ENCODE measurements at regions not wholly inside any gene's neighbourhood (a gene's known extent, or its start where the extent isn't known, plus 50 kb on each side); places are given as distances from the start of the nearest gene placed in this dataset.

DNA sequence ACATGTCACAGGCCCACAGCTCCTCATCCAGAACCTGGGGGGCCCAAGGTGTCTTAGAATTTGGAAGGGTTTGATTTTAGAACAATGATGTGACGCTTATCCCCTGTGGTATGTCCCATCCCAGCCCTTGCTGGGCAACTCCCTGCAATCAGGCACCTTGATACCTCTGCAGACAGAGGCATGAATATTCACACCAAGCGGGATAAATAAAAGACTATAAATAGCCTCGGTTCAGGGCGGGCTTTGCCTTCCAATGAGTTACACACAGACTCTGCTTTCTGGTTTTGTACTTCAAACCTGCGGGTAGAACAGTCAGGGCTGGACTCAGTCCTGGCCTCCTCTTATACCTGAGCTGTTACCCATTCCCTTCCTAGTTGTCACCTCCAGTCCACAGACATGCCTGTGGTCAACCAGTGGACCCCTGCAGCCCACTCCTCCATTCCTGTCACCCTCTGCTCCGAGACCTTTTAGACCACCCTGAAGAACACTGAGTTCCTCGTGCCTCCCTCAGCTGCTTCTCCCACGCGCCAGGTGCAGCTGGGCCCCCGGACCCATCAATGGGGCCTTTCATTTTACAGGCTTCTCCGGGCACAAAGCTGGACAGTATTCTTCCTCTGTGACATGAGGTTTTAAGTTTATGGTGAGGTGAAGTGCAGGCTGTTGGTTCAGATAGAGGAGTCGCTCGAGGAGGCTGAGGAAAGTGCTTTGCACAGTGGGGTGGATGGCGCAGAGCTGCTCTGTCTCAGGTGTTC lies 120.1 kb upstream of the TNR start:
- intact Hi-C loops (cut with micrococcal nuclease): no loop called here
- H3K36me3 Mint-ChIP-seq: no peaks in the 10 kb centered on the region
- no peak overlapping the region for H3K4me3 Mint-ChIP-seq
- no peak for DNase-seq
- H3K27ac Mint-ChIP-seq: no peak overlapping the region
- ChIA-PET CTCF (no interaction called here), POLR2A (no interaction called here)
- H3K27me3 Mint-ChIP-seq: peaks cover 7% of the 10 kb centered on the region
- no peaks in the 10 kb centered on the region for H3K9me3 Mint-ChIP-seq
- no peaks in the 10 kb centered on the region for H3K4me1 Mint-ChIP-seq (ENCODE audit: low read depth)

DNA sequence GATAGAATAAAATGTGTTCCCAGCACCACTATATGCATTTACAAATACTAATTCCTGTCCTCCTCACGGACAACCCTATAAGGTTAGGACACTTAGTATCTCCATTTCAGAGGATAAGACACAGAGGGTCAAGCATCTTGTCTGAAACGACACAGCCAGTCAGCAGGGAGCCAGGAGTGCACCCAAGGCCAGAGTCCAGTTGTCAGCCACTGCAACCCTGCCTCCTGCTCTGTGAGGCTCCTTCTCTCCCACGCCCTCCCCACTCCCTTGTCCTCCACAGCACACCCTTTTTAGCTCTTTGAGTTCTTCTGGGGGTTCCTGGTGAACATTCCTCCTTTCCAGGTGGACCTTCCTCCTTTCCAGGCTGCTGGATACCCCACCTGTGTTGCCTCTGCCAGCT lies 119.0 kb upstream of the TNR start:
- no peaks in the 10 kb centered on the region for H3K36me3 Mint-ChIP-seq
- peaks cover 7% of the 10 kb centered on the region for H3K27me3 Mint-ChIP-seq
- no peaks in the 10 kb centered on the region for H3K9me3 Mint-ChIP-seq
- H3K4me3 Mint-ChIP-seq: no peak overlapping the region
- CTCF ChIA-PET: no interaction called here
- H3K4me1 Mint-ChIP-seq (ENCODE audit: low read depth): no peaks in the 10 kb centered on the region
- H3K27ac Mint-ChIP-seq: no peak overlapping the region
- no peak for DNase-seq
- POLR2A ChIA-PET: no interaction called here
- intact Hi-C loops (cut with micrococcal nuclease): no loop called here

DNA sequence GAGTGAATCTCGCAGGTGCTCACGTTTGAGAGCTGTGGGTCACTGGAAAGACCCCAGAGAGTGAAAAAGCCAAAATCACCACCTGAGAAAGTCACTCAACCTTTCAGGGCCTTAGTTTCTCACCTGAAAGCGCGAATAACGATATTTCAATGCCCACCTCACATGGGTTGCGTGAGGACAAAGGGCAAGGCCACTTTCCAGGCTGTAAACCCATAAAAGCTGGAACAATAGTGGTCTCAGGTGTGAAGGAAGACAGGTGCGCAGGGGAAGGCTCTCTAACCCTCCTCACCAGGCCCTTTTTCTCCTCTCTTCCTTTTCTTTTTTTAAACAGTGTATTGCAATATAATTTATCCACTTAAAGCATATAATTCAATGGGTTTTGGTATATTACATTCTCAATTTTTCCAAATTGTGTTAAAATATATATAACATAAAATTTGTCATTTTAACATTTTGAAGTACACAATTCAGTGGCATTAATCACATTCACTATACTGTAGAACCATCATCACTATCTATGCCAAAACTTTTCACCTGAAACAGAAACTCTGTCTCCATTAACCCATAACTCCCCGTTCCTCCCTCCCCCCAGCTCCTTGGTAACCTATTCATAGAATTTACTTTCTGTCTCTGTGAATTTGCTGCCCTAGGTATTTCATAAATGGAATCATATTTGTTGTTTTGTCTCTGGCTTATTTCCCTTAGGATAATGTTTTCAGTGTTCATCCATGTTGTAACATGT lies 118.4 kb upstream of the TNR start:
- CTCF ChIA-PET: no interaction called here

DNA sequence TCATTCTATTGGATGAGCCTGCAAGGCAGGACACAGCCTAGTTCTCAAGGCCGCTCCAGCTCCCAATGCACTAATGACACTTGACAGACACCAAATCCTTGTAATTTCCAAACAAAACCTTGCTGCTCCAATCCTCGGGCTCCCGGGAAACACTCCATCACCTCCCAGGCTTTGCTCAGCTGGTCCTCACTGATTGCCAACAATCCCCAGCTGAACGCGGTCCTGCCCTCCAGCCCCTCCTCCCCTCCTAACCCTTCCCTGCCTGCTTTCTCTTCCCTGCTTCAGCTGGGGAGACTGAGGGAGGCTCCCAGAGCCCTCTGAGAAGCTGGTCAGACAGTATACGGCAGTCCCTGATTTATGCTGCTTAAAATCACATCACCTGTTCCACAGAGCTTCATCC lies 114.4 kb upstream of the TNR start:
- H3K4me3 Mint-ChIP-seq: no peak overlapping the region
- H3K27me3 Mint-ChIP-seq: peaks cover 5% of the 10 kb centered on the region
- H3K27ac Mint-ChIP-seq: no peak overlapping the region
- POLR2A ChIA-PET: no interaction called here
- intact Hi-C loops (cut with micrococcal nuclease): no loop called here
- DNase-seq: no peak
- CTCF ChIA-PET: no interaction called here
- H3K36me3 Mint-ChIP-seq: no peaks in the 10 kb centered on the region
- H3K9me3 Mint-ChIP-seq: no peaks in the 10 kb centered on the region
- H3K4me1 Mint-ChIP-seq (ENCODE audit: low read depth): no peaks in the 10 kb centered on the region

More for the DNA sequence above, 118.4 kb upstream of the TNR start:
- Mint-ChIP-seq H3K36me3 (no peaks in the 10 kb centered on the region), H3K4me1 (ENCODE audit: low read depth) (no peaks in the 10 kb centered on the region), H3K27ac (no peak overlapping the region), H3K9me3 (no peaks in the 10 kb centered on the region), H3K4me3 (no peak overlapping the region), H3K27me3 (peaks cover 7% of the 10 kb centered on the region)
- no peak for DNase-seq
- intact Hi-C loops (cut with micrococcal nuclease): no loop called here
- POLR2A ChIA-PET: no interaction called here

DNA sequence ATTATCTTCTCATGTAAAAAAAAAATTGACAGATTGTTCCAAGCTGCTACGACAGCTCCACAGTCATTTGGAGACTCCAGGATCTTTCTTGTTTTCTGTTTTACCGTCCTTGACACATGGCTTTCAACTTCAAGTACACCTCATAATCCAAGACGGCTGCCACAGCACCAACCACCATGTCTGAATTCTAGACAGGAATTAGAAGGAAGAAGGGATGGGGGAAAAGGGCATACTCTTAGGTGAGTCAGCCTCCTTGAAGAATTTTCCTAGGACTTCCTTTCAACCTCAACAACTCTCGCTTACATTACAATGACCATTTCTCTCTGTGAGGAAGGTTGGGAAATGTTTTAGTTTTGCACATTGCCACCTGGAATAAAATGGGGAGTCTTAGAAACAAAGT lies 110.3 kb upstream of the TNR start:
- no peaks in the 10 kb centered on the region for H3K4me1 Mint-ChIP-seq (ENCODE audit: low read depth)
- CTCF ChIA-PET: no interaction called here
- H3K4me3 Mint-ChIP-seq: no peak overlapping the region
- peaks cover 8% of the 10 kb centered on the region for H3K27me3 Mint-ChIP-seq
- POLR2A ChIA-PET: no interaction called here
- H3K27ac Mint-ChIP-seq: no peak overlapping the region
- H3K9me3 Mint-ChIP-seq: no peaks in the 10 kb centered on the region
- intact Hi-C loops (cut with micrococcal nuclease): no loop called here
- no peak for DNase-seq
- H3K36me3 Mint-ChIP-seq: no peaks in the 10 kb centered on the region

DNA sequence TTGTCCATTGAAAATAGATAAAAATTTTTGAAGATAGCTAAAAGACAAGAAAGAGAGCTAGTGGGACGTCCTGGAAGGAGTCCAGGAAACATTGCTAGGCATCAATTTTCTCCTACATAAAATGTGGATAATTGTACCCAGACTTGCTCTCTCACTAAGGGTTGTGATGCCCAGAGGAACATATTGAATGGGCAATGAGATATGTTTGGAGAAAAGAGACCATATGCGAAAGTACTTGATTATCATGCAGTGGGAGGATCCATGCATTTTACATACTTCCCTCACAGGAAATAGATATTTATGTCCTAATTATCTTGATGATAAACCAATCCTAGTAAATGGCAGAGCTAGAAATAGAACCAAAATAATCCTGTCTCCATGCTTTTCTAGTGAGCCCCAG lies 108.4 kb upstream of the TNR start:
- intact Hi-C loops (cut with micrococcal nuclease): no loop called here
- H3K4me3 Mint-ChIP-seq: no peak overlapping the region
- H3K4me1 Mint-ChIP-seq (ENCODE audit: low read depth): no peaks in the 10 kb centered on the region
- peaks cover 9% of the 10 kb centered on the region for H3K27me3 Mint-ChIP-seq
- H3K9me3 Mint-ChIP-seq: no peaks in the 10 kb centered on the region
- H3K27ac Mint-ChIP-seq: no peak overlapping the region
- DNase-seq: no peak
- H3K36me3 Mint-ChIP-seq: no peaks in the 10 kb centered on the region
- ChIA-PET POLR2A (no interaction called here), CTCF (no interaction called here)

DNA sequence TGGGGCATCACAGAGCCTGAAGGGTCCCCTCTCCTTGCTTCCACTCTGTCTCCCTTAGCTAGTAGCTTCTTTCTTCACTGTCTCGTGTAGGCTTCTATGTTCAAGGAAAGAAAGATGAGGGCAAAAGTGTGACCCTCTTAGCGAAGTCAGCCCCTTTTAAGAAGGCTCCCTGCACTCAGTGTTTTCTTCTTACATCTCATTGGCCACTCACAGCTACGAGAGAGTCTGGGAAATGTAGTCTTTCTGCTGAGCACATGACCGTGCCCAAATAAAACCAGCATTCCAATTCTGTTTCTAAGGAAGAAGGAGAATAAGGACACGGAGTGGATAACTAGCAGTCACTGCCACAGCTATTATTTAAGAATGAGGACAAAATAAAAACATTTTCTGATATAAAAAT lies 104.9 kb upstream of the TNR start:
- no peak for DNase-seq
- POLR2A ChIA-PET: no interaction called here
- Mint-ChIP-seq H3K36me3 (no peaks in the 10 kb centered on the region), H3K4me1 (ENCODE audit: low read depth) (no peaks in the 10 kb centered on the region), H3K4me3 (no peak overlapping the region), H3K27ac (no peak overlapping the region), H3K9me3 (no peaks in the 10 kb centered on the region), H3K27me3 (peaks cover 6% of the 10 kb centered on the region)
- CTCF ChIA-PET: no interaction called here
- intact Hi-C loops (cut with micrococcal nuclease): no loop called here

DNA sequence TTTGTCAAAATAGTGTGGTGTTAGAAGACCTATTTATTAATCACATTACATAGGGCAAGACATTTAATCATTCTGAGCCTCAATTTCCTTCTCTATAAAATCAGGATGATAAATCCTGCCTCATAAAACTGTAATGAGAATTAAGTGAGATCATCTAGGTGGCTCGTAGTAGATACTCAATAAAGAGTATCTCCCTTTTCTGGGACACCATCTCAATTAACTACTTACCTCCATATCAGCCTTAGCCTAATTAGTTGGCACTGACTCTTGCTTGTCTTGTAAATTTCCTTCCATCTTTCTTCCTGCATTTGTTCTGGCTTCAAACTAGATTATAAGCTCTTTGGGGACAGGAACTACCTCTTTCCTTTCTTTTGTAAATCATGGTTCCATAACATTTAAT lies 102.6 kb upstream of the TNR start:
- H3K4me1 Mint-ChIP-seq (ENCODE audit: low read depth): no peaks in the 10 kb centered on the region

DNA sequence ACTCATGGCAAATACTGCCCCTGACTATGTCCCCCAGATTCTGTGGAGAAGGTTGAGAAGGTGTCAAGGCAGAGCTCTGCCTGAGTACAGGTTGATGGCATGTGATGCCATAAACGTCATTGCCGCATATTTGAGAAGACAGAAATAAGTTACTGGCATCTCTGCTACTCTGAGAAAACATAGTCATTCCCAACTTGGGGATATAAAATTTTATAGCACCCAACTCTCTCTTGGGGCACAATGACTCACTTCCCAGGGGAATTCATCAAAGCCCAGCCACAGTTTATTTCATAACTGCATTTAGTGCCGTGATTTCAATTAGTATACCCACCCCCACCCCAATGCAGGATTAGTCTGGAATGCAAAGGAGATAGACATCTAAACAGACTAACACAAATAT lies 101.9 kb upstream of the TNR start:
- Mint-ChIP-seq H3K4me3 (no peak overlapping the region), H3K9me3 (no peaks in the 10 kb centered on the region), H3K27ac (no peak overlapping the region), H3K27me3 (peaks cover 4% of the 10 kb centered on the region), H3K4me1 (ENCODE audit: low read depth) (no peaks in the 10 kb centered on the region), H3K36me3 (no peaks in the 10 kb centered on the region)
- DNase-seq: no peak
- intact Hi-C loops (cut with micrococcal nuclease): no loop called here
- CTCF ChIA-PET: no interaction called here
- POLR2A ChIA-PET: no interaction called here

More for the DNA sequence above, 102.6 kb upstream of the TNR start:
- no peak overlapping the region for H3K4me3 Mint-ChIP-seq
- ChIA-PET POLR2A (no interaction called here), CTCF (no interaction called here)
- intact Hi-C loops (cut with micrococcal nuclease): no loop called here
- H3K27ac Mint-ChIP-seq: no peak overlapping the region
- H3K27me3 Mint-ChIP-seq: peaks cover 6% of the 10 kb centered on the region
- H3K9me3 Mint-ChIP-seq: no peaks in the 10 kb centered on the region
- no peak for DNase-seq
- H3K36me3 Mint-ChIP-seq: no peaks in the 10 kb centered on the region

DNA sequence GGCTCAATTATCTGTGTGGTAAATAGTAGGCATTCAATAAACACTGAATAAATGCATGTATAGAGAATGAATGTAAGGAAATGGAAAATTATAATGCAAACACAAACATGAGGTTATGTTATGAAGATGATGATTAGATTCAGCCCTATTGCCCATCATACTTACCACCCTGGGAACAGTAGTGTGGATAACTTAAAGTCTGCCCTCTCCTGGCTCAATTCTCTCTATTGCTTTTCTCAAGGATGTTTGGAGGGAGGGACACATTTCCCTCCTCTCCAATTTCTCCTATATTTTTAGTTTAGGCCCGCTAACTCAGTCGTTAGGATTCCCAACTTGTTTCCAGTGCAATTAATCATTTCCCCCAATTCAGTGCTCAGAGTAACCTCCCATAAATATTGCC lies 101.5 kb upstream of the TNR start:
- Mint-ChIP-seq H3K27ac (no peak overlapping the region), H3K4me3 (no peak overlapping the region), H3K4me1 (ENCODE audit: low read depth) (no peaks in the 10 kb centered on the region), H3K27me3 (peaks cover 4% of the 10 kb centered on the region), H3K36me3 (no peaks in the 10 kb centered on the region), H3K9me3 (no peaks in the 10 kb centered on the region)
- intact Hi-C loops (cut with micrococcal nuclease): no loop called here
- DNase-seq: no peak
- POLR2A ChIA-PET: no interaction called here
- CTCF ChIA-PET: no interaction called here

DNA sequence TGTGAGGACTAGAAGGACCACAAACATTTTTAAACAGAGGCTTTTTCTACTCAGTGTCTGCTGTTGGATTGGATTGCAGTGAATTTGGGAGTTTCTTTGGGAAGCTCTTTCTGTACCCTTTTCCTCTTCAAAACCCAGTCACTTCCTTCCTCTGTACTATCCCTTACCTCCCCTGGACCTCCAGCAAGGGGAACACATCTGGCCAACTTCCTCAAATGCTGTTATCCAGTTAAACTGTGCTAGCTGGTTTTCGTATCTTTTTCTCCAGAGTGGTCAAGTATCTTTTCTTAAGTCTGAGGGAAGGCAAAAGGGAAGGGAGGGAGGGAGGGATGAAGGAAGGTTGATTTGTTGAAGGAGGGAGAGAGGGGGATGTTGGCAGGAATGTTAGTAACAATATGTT lies 99.2 kb upstream of the TNR start:
- DNase-seq: no peak
- no peak overlapping the region for H3K27ac Mint-ChIP-seq
- CTCF ChIA-PET: no interaction called here
- POLR2A ChIA-PET: no interaction called here
- H3K36me3 Mint-ChIP-seq: no peaks in the 10 kb centered on the region
- intact Hi-C loops (cut with micrococcal nuclease): no loop called here
- no peaks in the 10 kb centered on the region for H3K4me1 Mint-ChIP-seq (ENCODE audit: low read depth)
- H3K4me3 Mint-ChIP-seq: no peak overlapping the region
- H3K9me3 Mint-ChIP-seq: no peaks in the 10 kb centered on the region
- H3K27me3 Mint-ChIP-seq: peaks cover 7% of the 10 kb centered on the region

DNA sequence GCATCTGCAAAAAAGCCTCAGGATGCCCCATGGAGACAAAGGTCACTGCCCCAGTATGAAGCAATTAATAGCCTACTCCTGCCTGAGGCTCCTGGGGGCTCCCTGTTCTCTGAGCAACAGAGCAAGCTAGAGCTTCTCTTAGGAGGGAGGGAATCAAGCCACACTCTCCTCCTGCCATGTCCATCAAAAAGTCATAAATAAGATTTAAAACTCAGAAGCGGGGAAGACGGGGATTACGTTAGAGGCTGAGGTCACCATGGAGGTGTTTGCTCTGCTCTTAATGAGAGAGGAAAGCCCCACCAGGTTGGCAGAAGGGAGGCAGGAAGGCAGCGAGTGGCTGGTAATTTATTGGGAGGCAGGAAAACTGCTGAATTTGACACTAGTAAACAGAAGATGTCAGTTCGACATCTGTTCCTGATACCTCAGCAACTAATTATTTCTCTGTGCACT lies 98.4 kb upstream of the TNR start:
- DNase-seq: no peak
- Mint-ChIP-seq H3K27me3 (peaks cover 7% of the 10 kb centered on the region), H3K4me3 (no peak overlapping the region), H3K9me3 (no peaks in the 10 kb centered on the region), H3K4me1 (ENCODE audit: low read depth) (no peaks in the 10 kb centered on the region), H3K27ac (no peak overlapping the region), H3K36me3 (no peaks in the 10 kb centered on the region)
- POLR2A ChIA-PET: no interaction called here
- intact Hi-C loops (cut with micrococcal nuclease): no loop called here
- CTCF ChIA-PET: no interaction called here

DNA sequence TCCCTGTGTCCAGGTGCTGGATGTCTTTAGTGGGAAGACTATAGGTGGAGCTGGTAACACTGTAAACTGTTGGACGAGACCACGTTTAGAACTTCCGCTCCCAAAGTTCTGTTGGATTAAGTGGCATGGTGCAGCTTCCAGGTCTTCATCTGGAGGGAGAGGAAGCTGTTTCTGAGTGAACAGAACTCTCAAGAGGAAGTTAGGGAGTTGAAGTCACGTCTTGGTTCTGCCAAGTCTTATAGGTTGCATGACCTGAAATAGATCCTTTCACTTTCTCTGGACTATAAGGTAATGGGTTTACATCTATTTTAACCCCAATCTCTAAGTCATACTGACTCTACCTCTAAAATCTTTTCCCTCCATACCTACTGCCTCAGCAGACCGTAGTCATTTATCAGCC lies 97.4 kb upstream of the TNR start:
- H3K9me3 Mint-ChIP-seq: no peaks in the 10 kb centered on the region
- no peak overlapping the region for H3K27ac Mint-ChIP-seq
- ChIA-PET CTCF (interaction anchor here (1.1 kb wide), 1 partner anchor 11 kb away, joined by 3 read pairs; no protein-coding TSS in a partner anchor), POLR2A (no interaction called here)
- intact Hi-C loops (cut with micrococcal nuclease): no loop called here
- H3K27me3 Mint-ChIP-seq: peaks cover 7% of the 10 kb centered on the region
- no peak for DNase-seq
- no peaks in the 10 kb centered on the region for H3K36me3 Mint-ChIP-seq
- no peak overlapping the region for H3K4me3 Mint-ChIP-seq
- no peaks in the 10 kb centered on the region for H3K4me1 Mint-ChIP-seq (ENCODE audit: low read depth)
